Calu3 (cell line): ENCODE measurements at regions not wholly inside any gene's neighbourhood (a gene's known extent, or its start where the extent isn't known, plus 50 kb on each side); places are given as distances from the start of the nearest gene placed in this dataset.

Experiments
- BruUV-seq: library from RNA; stranded (reverse); fragments of 400-500 nt; replicated peaks from 2 replicates; lab custom pipeline; 2021; lab: Mats Ljungman, UMichigan
- CTCF ChIA-PET: fragments of 300-600 bp; sonication (Branson Sonifier 250); formaldehyde crosslinking; loops from one replicate; lab custom pipeline; 2022; ENCODE audit warnings: antibody characterized with exemption; lab: Charles Lee
- DNase-seq: peaks from one replicate; pipeline ENCODE4 v3.0.0; 2022
- H3K27ac Mint-ChIP-seq: one replicate; pipeline ENCODE4 v1.8.0; 2022; ENCODE audit warnings: mixed read lengths; ENCODE audit not compliant: unreplicated experiment
- H3K27me3 Mint-ChIP-seq: one replicate; pipeline ENCODE4 v1.8.0; 2022; ENCODE audit warnings: mixed read lengths; ENCODE audit not compliant: unreplicated experiment
- H3K36me3 Mint-ChIP-seq: one replicate; pipeline ENCODE4 v1.8.0; 2022; ENCODE audit warnings: mild to moderate bottlenecking, moderate library complexity, mixed read lengths; ENCODE audit not compliant: insufficient read depth, unreplicated experiment
- H3K4me1 Mint-ChIP-seq: one replicate; pipeline ENCODE4 v1.8.0; 2022; ENCODE audit warnings: mild to moderate bottlenecking, low read depth, mixed read lengths; ENCODE audit not compliant: unreplicated experiment
- H3K4me3 Mint-ChIP-seq: one replicate; pipeline ENCODE4 v1.8.0; 2022; ENCODE audit warnings: mild to moderate bottlenecking, low read depth, moderate library complexity, mixed read lengths; ENCODE audit not compliant: unreplicated experiment
- H3K9me3 Mint-ChIP-seq: one replicate; pipeline ENCODE4 v1.8.0; 2022; ENCODE audit warnings: low read depth, mixed read lengths; ENCODE audit not compliant: unreplicated experiment
- CTCF ChIP-seq: fragments of 200-600 bp; IDR thresholded peaks from one replicate; pipeline ENCODE4 v1.8.0; 2022; ENCODE audit warnings: antibody characterized with exemption; ENCODE audit not compliant: unreplicated experiment
- intact Hi-C: fragments of 100-400 bp; cut with micrococcal nuclease; formaldehyde crosslinking; loops from one replicate; pipeline ENCODE4 v1.10.0; 2022; ENCODE audit not compliant: unreplicated experiment

GRCh38 chr11:92845390-92845789 is 124.1 kb upstream of the MTNR1B start:
- Mint-ChIP-seq H3K4me3 (no peak overlapping the region), H3K27me3 (no peaks in the 10 kb centered on the region), H3K9me3 (no peaks in the 10 kb centered on the region), H3K27ac (no peak overlapping the region), H3K4me1 (no peaks in the 10 kb centered on the region), H3K36me3 (no peaks in the 10 kb centered on the region)
- TF ChIP-seq CTCF, result no peak
- BruUV-seq, result no TSS peak
- DNase-seq, result no peak
- CTCF ChIA-PET, result interaction anchor here (1.6 kb wide), 1 partner anchor 9 kb away, joined by 3 read pairs; no protein-coding TSS in a partner anchor
- intact Hi-C loops, result no loop called here

GRCh38 chr11:92845805-92846204 is 123.6 kb upstream of the MTNR1B start:
- no peak for DNase-seq
- intact Hi-C loops, result no loop called here
- Mint-ChIP-seq H3K4me3 (no peak overlapping the region), H3K4me1 (no peaks in the 10 kb centered on the region), H3K36me3 (no peaks in the 10 kb centered on the region), H3K9me3 (no peaks in the 10 kb centered on the region), H3K27ac (no peak overlapping the region), H3K27me3 (no peaks in the 10 kb centered on the region)
- CTCF ChIA-PET, result interaction anchor here (0.6 to 1.6 kb wide), 2 partner anchors 9 to 179 kb away, joined by 3 read pairs; no protein-coding TSS in a partner anchor
- no peak for TF ChIP-seq CTCF
- no TSS peak for BruUV-seq

- TF ChIP-seq CTCF, result no peak
- no peaks in the 10 kb centered on the region for H3K36me3 Mint-ChIP-seq
- intact Hi-C loops, result no loop called here
- no peaks in the 10 kb centered on the region for H3K9me3 Mint-ChIP-seq
- no peaks in the 10 kb centered on the region for H3K27me3 Mint-ChIP-seq
- no peak overlapping the region for H3K4me3 Mint-ChIP-seq
- no peak overlapping the region for H3K27ac Mint-ChIP-seq
- CTCF ChIA-PET, result interaction anchor here (0.6 to 1.6 kb wide), 2 partner anchors 8 to 180 kb away, joined by 3 read pairs; no protein-coding TSS in a partner anchor
- no TSS peak for BruUV-seq
- DNase-seq, result no peak
- H3K4me1 Mint-ChIP-seq, result no peaks in the 10 kb centered on the region
Measured at GRCh38 chr11:92846491-92847125, 122.8 kb upstream of the MTNR1B start.

- TF ChIP-seq CTCF, result no peak
- Mint-ChIP-seq H3K36me3 (no peaks in the 10 kb centered on the region), H3K27me3 (no peaks in the 10 kb centered on the region), H3K4me3 (no peak overlapping the region), H3K27ac (no peak overlapping the region), H3K9me3 (no peaks in the 10 kb centered on the region), H3K4me1 (no peaks in the 10 kb centered on the region)
- no peak for DNase-seq
- CTCF ChIA-PET, result no interaction called here
- intact Hi-C loops, result no loop called here
- BruUV-seq, result no TSS peak
Measured at GRCh38 chr11:92848578-92848977, 120.9 kb upstream of the MTNR1B start.
